ENCODE measurements at regions not wholly inside any gene's neighbourhood (a gene's known extent, or its start where the extent isn't known, plus 50 kb on each side); places are given as distances from the start of the nearest gene placed in this dataset.

DNA sequence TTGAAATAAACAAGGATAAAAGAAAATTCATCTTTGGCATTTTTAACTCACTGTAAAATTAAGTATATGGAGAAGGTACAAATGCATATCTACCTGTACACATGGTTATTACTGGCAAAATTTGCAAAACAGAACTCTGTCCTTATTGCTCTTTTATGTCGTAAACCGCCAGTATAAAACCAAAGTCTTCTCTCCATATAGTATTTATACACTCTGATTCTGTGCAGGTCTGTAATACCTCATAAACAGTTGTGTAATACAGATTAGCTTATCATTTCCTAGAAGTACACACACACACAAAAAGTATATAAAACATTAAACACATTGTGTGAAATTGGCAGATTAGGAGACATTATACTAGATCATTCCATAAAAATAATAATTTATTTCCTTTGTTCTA is 406.6 kb upstream of the ANO3 start:
- WGBS (ENCODE audit: insufficient coverage): no CpG with 5 or more reads among the region's 2 CpGs
- H3K36me3 ChIP-seq (ENCODE audit: control insufficient read depth, insufficient read depth, low read length): no peaks in the 10 kb centered on the region
- peaks cover 6% of the 10 kb centered on the region for H3K36me3 Mint-ChIP-seq
- no peaks in the 10 kb centered on the region for H3K4me1 ChIP-seq (ENCODE audit: control insufficient read depth, insufficient read depth, low read length)
- no peak overlapping the region for H3K27ac Mint-ChIP-seq
- H3K4me3 Mint-ChIP-seq: no peak overlapping the region
- ATAC-seq (no peak), DNase-seq (no peak)
- no peaks in the 10 kb centered on the region for H3K27me3 Mint-ChIP-seq (ENCODE audit: low read depth in 2 of 2)
- H3K27ac ChIP-seq (ENCODE audit: low read length): no peak overlapping the region
- no peaks in the 10 kb centered on the region for H3K4me1 Mint-ChIP-seq
- peaks cover 5 to 14% of the 10 kb centered on the region in 2 donors for H3K9me3 Mint-ChIP-seq
- intact Hi-C loops (cut with micrococcal nuclease): no loop called here
- H3K4me3 ChIP-seq (ENCODE audit: low read length): no peak overlapping the region
- TF ChIP-seq, protein P1, sequence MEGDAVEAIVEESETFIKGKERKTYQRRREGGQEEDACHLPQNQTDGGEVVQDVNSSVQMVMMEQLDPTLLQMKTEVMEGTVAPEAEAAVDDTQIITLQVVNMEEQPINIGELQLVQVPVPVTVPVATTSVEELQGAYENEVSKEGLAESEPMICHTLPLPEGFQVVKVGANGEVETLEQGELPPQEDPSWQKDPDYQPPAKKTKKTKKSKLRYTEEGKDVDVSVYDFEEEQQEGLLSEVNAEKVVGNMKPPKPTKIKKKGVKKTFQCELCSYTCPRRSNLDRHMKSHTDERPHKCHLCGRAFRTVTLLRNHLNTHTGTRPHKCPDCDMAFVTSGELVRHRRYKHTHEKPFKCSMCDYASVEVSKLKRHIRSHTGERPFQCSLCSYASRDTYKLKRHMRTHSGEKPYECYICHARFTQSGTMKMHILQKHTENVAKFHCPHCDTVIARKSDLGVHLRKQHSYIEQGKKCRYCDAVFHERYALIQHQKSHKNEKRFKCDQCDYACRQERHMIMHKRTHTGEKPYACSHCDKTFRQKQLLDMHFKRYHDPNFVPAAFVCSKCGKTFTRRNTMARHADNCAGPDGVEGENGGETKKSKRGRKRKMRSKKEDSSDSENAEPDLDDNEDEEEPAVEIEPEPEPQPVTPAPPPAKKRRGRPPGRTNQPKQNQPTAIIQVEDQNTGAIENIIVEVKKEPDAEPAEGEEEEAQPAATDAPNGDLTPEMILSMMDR (IDR thresholded peaks at IDR 0.05): no peak
- H3K27me3 ChIP-seq (ENCODE audit: control insufficient read depth, insufficient read depth, low read length): no peaks in the 10 kb centered on the region
- peaks cover 8% of the 10 kb centered on the region for H3K9me3 ChIP-seq (ENCODE audit: control insufficient read depth, insufficient read depth, low read length)

DNA sequence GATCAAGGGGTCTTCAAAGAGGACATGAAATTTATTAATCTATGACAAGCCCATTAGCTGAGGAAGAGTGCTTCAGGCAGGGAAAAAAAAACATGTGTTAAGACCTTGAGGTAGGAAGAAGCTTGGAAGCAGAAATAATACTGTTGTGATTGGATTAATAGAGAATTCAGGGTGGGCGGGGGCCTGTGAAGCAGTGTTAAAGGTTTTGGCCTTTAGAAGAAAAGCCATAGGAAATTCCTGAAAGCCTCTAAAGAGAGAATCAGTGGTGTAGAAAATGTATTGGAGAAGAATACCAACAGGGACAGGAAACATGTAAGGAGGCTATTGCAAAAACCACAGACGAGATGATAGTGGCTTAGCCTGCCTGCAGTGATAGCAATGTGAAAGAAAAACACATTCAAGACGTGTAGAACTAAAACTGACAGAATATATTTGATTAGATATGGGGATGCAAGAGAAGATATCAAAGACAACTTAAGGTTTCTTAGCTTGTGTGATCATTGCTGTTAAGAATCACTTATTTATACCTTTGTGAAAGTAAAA is 404.4 kb upstream of the ANO3 start:
- intact Hi-C loops (cut with micrococcal nuclease): no loop called here

DNA sequence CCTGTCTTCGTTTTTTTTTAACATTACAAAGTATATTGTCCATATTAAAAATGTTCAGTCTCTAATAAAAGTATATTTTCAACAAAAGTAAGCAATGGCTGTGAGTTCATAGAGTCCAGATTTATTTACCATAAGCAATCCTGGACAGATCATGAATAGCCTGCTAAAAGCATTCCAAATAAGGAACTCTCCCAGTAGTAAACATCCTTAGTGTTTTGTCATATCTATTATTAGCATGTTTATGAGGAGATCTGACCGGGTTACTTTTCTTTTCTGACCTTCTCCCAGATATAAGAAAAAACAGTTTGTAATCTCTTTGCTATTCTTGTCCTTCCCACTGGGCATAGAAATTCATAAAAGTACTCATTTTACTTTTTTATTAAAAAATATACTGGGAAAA is 403.9 kb upstream of the ANO3 start:
- peaks cover 6% of the 10 kb centered on the region for H3K36me3 Mint-ChIP-seq
- H3K4me1 Mint-ChIP-seq: no peaks in the 10 kb centered on the region
- Histone ChIP-seq H3K4me3 (ENCODE audit: low read length) (no peak overlapping the region), H3K4me1 (ENCODE audit: control insufficient read depth, insufficient read depth, low read length) (no peaks in the 10 kb centered on the region), H3K9me3 (ENCODE audit: control insufficient read depth, insufficient read depth, low read length) (no peaks in the 10 kb centered on the region), H3K27me3 (ENCODE audit: control insufficient read depth, insufficient read depth, low read length) (no peaks in the 10 kb centered on the region), H3K27ac (ENCODE audit: low read length) (no peak overlapping the region), H3K36me3 (ENCODE audit: control insufficient read depth, insufficient read depth, low read length) (no peaks in the 10 kb centered on the region)
- H3K27me3 Mint-ChIP-seq (ENCODE audit: low read depth in 2 of 2): no peaks in the 10 kb centered on the region
- ATAC-seq (no peak), DNase-seq (no peak)
- H3K4me3 Mint-ChIP-seq: no peak overlapping the region
- H3K9me3 Mint-ChIP-seq: peaks cover 5 to 15% of the 10 kb centered on the region in 2 donors
- intact Hi-C loops (cut with micrococcal nuclease): no loop called here
- TF ChIP-seq, protein P1 (IDR thresholded peaks at IDR 0.05): no peak
- H3K27ac Mint-ChIP-seq: no peak overlapping the region
- no CpG with 5 or more reads among the region's 2 CpGs for WGBS (ENCODE audit: insufficient coverage)

More for the DNA sequence above, 404.4 kb upstream of the ANO3 start:
- Histone ChIP-seq H3K27ac (ENCODE audit: low read length) (no peak overlapping the region), H3K9me3 (ENCODE audit: control insufficient read depth, insufficient read depth, low read length) (no peaks in the 10 kb centered on the region), H3K36me3 (ENCODE audit: control insufficient read depth, insufficient read depth, low read length) (no peaks in the 10 kb centered on the region), H3K27me3 (ENCODE audit: control insufficient read depth, insufficient read depth, low read length) (no peaks in the 10 kb centered on the region), H3K4me1 (ENCODE audit: control insufficient read depth, insufficient read depth, low read length) (no peaks in the 10 kb centered on the region), H3K4me3 (ENCODE audit: low read length) (no peak overlapping the region)
- WGBS (ENCODE audit: insufficient coverage): 26% methylated on average over 3 of the region's 3 CpGs
- DNase-seq: no peak
- peaks cover 6% of the 10 kb centered on the region for H3K36me3 Mint-ChIP-seq
- H3K27ac Mint-ChIP-seq: no peak overlapping the region
- H3K27me3 Mint-ChIP-seq (ENCODE audit: low read depth in 2 of 2): no peaks in the 10 kb centered on the region
- TF ChIP-seq, protein P1 (IDR thresholded peaks at IDR 0.05): no peak
- H3K9me3 Mint-ChIP-seq: peaks cover 10 to 15% of the 10 kb centered on the region in 2 donors
- H3K4me1 Mint-ChIP-seq: no peaks in the 10 kb centered on the region
- ATAC-seq: no peak
- H3K4me3 Mint-ChIP-seq: no peak overlapping the region

DNA sequence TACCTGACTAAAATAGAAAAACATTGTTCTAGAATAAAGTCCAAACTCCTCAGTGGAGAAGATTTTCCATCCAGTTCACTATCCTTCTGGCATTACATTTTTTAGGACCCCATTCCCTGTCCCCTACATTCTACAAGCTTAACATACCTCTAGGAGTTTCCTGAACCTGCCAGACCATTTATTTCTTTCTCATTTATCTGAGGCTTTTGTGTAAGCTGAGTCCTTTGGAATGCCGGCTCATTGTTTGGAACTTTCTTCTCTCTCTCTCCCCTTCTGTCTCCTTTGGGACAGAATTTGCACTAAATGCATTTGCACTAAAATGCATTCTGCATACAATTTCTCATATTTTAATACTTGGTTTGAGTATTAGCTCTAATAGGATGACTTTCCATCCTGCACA is 393.0 kb upstream of the ANO3 start:
- Mint-ChIP-seq H3K9me3 (peaks cover 6 to 12% of the 10 kb centered on the region in 2 donors), H3K4me1 (no peaks in the 10 kb centered on the region), H3K36me3 (no peaks in the 10 kb centered on the region), H3K4me3 (no peak overlapping the region), H3K27ac (no peak overlapping the region), H3K27me3 (ENCODE audit: low read depth in 2 of 2) (no peaks in the 10 kb centered on the region)
- H3K36me3 ChIP-seq (ENCODE audit: control insufficient read depth, insufficient read depth, low read length): no peaks in the 10 kb centered on the region
- DNase-seq (no peak), ATAC-seq (no peak)
- intact Hi-C loops (cut with micrococcal nuclease): no loop called here
- H3K4me1 ChIP-seq (ENCODE audit: control insufficient read depth, insufficient read depth, low read length): no peaks in the 10 kb centered on the region
- H3K27ac ChIP-seq (ENCODE audit: low read length): no peak overlapping the region
- WGBS (ENCODE audit: insufficient coverage): 57% methylated on average over 1 of the region's 1 CpG
- no peaks in the 10 kb centered on the region for H3K27me3 ChIP-seq (ENCODE audit: control insufficient read depth, insufficient read depth, low read length)
- no peak overlapping the region for H3K4me3 ChIP-seq (ENCODE audit: low read length)
- H3K9me3 ChIP-seq (ENCODE audit: control insufficient read depth, insufficient read depth, low read length): no peaks in the 10 kb centered on the region
- TF ChIP-seq, protein P1 (IDR thresholded peaks at IDR 0.05): no peak

Measured in natural killer cell (primary cell).